HCT116 (cell line): ENCODE measurements at regions not wholly inside any gene's neighbourhood (a gene's known extent, or its start where the extent isn't known, plus 50 kb on each side); places are given as distances from the start of the nearest gene placed in this dataset.

Experiments
- ATAC-seq: fragments of 200-7000 bp; cut with Tn5 transposase; 2 replicates; pipeline ENCODE4 v1.9.1; 2020; ENCODE audit warnings: mild to moderate bottlenecking, moderate library complexity
- BruUV-seq: library from RNA; stranded (reverse); fragments of 400-500 nt; replicated peaks from 2 replicates; lab custom pipeline; 2021; lab: Mats Ljungman, UMichigan
- CTCF ChIA-PET: fragments of 300-600 bp; sonication (Branson Sonifier 250); formaldehyde crosslinking; loops from one replicate; lab custom pipeline; 2021; ENCODE audit warnings: antibody characterized with exemption; lab: Charles Lee
- POLR2A ChIA-PET: fragments of 300-600, 350-600 bp; sonication (Branson Sonifier 250); formaldehyde crosslinking; loops from one replicate; lab custom pipeline; 2021; ENCODE audit warnings: antibody characterized with exemption; lab: Charles Lee
- RAD21 ChIA-PET, 2 experiments: fragments of 300-600 bp; sonication (Branson Sonifier 250); formaldehyde crosslinking; loops; one replicate each; lab custom pipeline; 2023; ENCODE audit warnings: low total read pairs in 2 of 2; ENCODE audit not compliant: uncharacterized antibody in 2 of 2, unreplicated experiment in 2 of 2, low non-redundant PET in 1 of 2; lab: Charles Lee
- DNase-seq: peaks from one replicate; pipeline ENCODE4 v3.0.0-alpha.2; 2010; ENCODE audit warnings: low read depth, low spot score
- H2AFZ ChIP-seq: fragments of 200-600 bp; shearing (Covaris generic), sonication (generic); 2 replicates; pipeline ENCODE4 v1.6.1; 2017; ENCODE audit warnings: low read depth, mixed run types, mixed read lengths, antibody characterized with exemption, low read length; ENCODE audit not compliant: poor library complexity, severe bottlenecking
- H3K27ac ChIP-seq: 2 replicates; pipeline ENCODE4 v1.5.1; 2012; ENCODE audit warnings: low read depth, low read length
- H3K27me3 ChIP-seq: fragments of 200-600 bp; sonication (generic); 2 replicates; pipeline ENCODE4 v1.6.1; 2016; ENCODE audit warnings: mixed run types, low read length, mixed read lengths; ENCODE audit not compliant: insufficient read depth
- H3K36me3 ChIP-seq, 2 experiments: fragments of 200-500 bp in 1 of 2; fragments of 200-600 bp in 1 of 2; sonication (Bioruptor generic) in 1 of 2; sonication (generic) in 1 of 2; 2 replicates each; pipeline versions ENCODE4 v1.5.1 to v1.6.1; 2014 to 2016; ENCODE audit warnings: low read length in 2 of 2, inconsistent platforms in 1 of 2, mixed read lengths in 1 of 2, mixed run types in 1 of 2; ENCODE audit not compliant: insufficient read depth in 2 of 2, control insufficient read depth in 1 of 2
- H3K4me1 ChIP-seq, 2 experiments: fragments of 200-600 bp in 1 of 2; sonication (generic) in 1 of 2; 2 replicates each; pipeline versions ENCODE4 v1.5.1 to v1.6.1; 2012 to 2017; ENCODE audit warnings: low read length in 2 of 2, inconsistent platforms in 1 of 2, mild to moderate bottlenecking in 1 of 2, mixed read lengths in 1 of 2, mixed run types in 1 of 2, moderate library complexity in 1 of 2; ENCODE audit not compliant: insufficient read depth in 2 of 2, control insufficient read depth in 1 of 2
- H3K4me2 ChIP-seq: fragments of 200-600 bp; sonication (generic); 2 replicates; pipeline ENCODE4 v1.6.1; 2017; ENCODE audit warnings: mixed run types, low read length, mixed read lengths
- H3K4me3 ChIP-seq, 2 experiments: fragments of 200-600 bp in 1 of 2; sonication (generic) in 1 of 2; replicated peaks in 1 of 2; 2 replicates each; pipeline ENCODE4 v1.5.1; 2011 to 2016; ENCODE audit warnings: low read length in 2 of 2, control low read depth in 1 of 2, low read depth in 1 of 2, mild to moderate bottlenecking in 1 of 2, mixed read lengths in 1 of 2, mixed run types in 1 of 2
- H3K79me2 ChIP-seq: fragments of 200-600 bp; sonication (generic); 2 replicates; pipeline ENCODE4 v1.6.1; 2017; ENCODE audit warnings: mild to moderate bottlenecking, mixed run types, low read length, moderate library complexity, mixed read lengths; ENCODE audit not compliant: insufficient read depth
- H3K9ac ChIP-seq: fragments of 200-600 bp; sonication (generic); 2 replicates; pipeline ENCODE4 v1.6.1; 2016; ENCODE audit warnings: low read length, mixed read lengths
- H3K9me2 ChIP-seq: fragments of 200-600 bp; sonication (generic), shearing (Covaris generic); 2 replicates; pipeline ENCODE4 v1.6.1; 2017; ENCODE audit warnings: mixed run types, mild to moderate bottlenecking, moderate library complexity; ENCODE audit not compliant: insufficient read depth
- H3K9me3 ChIP-seq, 2 experiments: fragments of 200-500 bp in 1 of 2; fragments of 200-600 bp in 1 of 2; sonication (Bioruptor generic) in 1 of 2; sonication (generic) in 1 of 2; 2 replicates each; pipeline ENCODE4 v1.6.1; 2014 to 2017; ENCODE audit warnings: low read length in 2 of 2, mixed read lengths in 2 of 2, inconsistent platforms in 1 of 2, low read depth in 1 of 2, mild to moderate bottlenecking in 1 of 2, mixed run types in 1 of 2, moderate library complexity in 1 of 2; ENCODE audit not compliant: control insufficient read depth in 1 of 2, insufficient read depth in 1 of 2
- H4K20me1 ChIP-seq: fragments of 200-600 bp; sonication (generic), shearing (Covaris generic); 2 replicates; pipeline ENCODE4 v1.6.1; 2017; ENCODE audit warnings: mixed run types, mild to moderate bottlenecking, moderate library complexity; ENCODE audit not compliant: insufficient read depth
- ATF3 ChIP-seq: IDR thresholded peaks from 2 replicates; pipeline ENCODE4 v1.6.1; 2012
- CBX3 ChIP-seq: IDR thresholded peaks from 2 replicates; pipeline ENCODE4 v1.6.1; 2012; ENCODE audit warnings: low read depth
- CEBPB ChIP-seq: IDR thresholded peaks from 2 replicates; pipeline ENCODE4 v1.6.1; 2012; ENCODE audit warnings: low read depth
- CTCF ChIP-seq, 3 experiments: fragments of 200-600 bp in 1 of 3; sonication (generic) in 1 of 3; IDR thresholded peaks in 2 of 3; conservative IDR thresholded peaks in 1 of 3; 2 replicates each; pipeline ENCODE4 v1.5.1; 2012 to 2017; ENCODE audit warnings: low read depth in 2 of 3, low read length in 2 of 3, antibody characterized with exemption in 1 of 3, borderline replicate concordance in 1 of 3, control low read depth in 1 of 3, mild to moderate bottlenecking in 1 of 3, mixed read lengths in 1 of 3, mixed run types in 1 of 3, moderate library complexity in 1 of 3; ENCODE audit not compliant: insufficient read depth in 1 of 3
- EGR1 ChIP-seq: IDR thresholded peaks from 2 replicates; pipeline ENCODE4 v1.6.1; 2012; ENCODE audit warnings: low read depth
- ELF1 ChIP-seq: IDR thresholded peaks from 2 replicates; pipeline ENCODE4 v1.6.1; 2012; ENCODE audit warnings: low read depth, borderline replicate concordance
- EZH2 ChIP-seq: fragments of 200-600 bp; sonication (generic); IDR thresholded peaks from 2 replicates; pipeline ENCODE4 v1.6.1; 2017; ENCODE audit warnings: antibody characterized with exemption, mixed run types
- EZH2phosphoT487 ChIP-seq: fragments of 200-600 bp; IDR thresholded peaks from 2 replicates; pipeline ENCODE4 v1.6.1; 2018; ENCODE audit warnings: antibody characterized with exemption, borderline replicate concordance
- FOSL1 ChIP-seq: IDR thresholded peaks from 2 replicates; pipeline ENCODE4 v1.6.1; 2012; ENCODE audit warnings: low read depth
- JUND ChIP-seq: IDR thresholded peaks from 2 replicates; pipeline ENCODE4 v1.6.1; 2012
- MAX ChIP-seq: IDR thresholded peaks from 2 replicates; pipeline ENCODE4 v1.6.1; 2012
- POLR2A ChIP-seq: IDR thresholded peaks from 2 replicates; pipeline ENCODE4 v1.7.0; 2011; ENCODE audit warnings: borderline replicate concordance; ENCODE audit not compliant: insufficient read depth, insufficient read length; ENCODE audit errors: extremely low read depth
- POLR2AphosphoS5 ChIP-seq: IDR thresholded peaks from 2 replicates; pipeline ENCODE4 v1.6.1; 2011; ENCODE audit warnings: mild to moderate bottlenecking, low read depth, low read length, moderate library complexity
- RAD21 ChIP-seq: IDR thresholded peaks from 2 replicates; pipeline ENCODE4 v1.6.1; 2012; ENCODE audit warnings: low read depth, mild to moderate bottlenecking
- REST ChIP-seq: IDR thresholded peaks from 2 replicates; pipeline ENCODE4 v1.6.1; 2012; ENCODE audit warnings: low read depth
- SRF ChIP-seq: IDR thresholded peaks from 2 replicates; pipeline ENCODE4 v1.6.1; 2012; ENCODE audit warnings: low read depth
- TCF7L2 ChIP-seq: IDR thresholded peaks from 2 replicates; pipeline ENCODE4 v1.7.0; 2011; ENCODE audit warnings: borderline replicate concordance, inconsistent platforms; ENCODE audit not compliant: insufficient read depth, insufficient read length; ENCODE audit errors: extremely low read depth
- YY1 ChIP-seq: IDR thresholded peaks from 2 replicates; pipeline ENCODE4 v1.6.1; 2011; ENCODE audit warnings: low read length, low read depth, moderate library complexity, mild to moderate bottlenecking; ENCODE audit not compliant: insufficient replicate concordance; ENCODE audit errors: extremely low read depth
- ZBTB33 ChIP-seq: IDR thresholded peaks from 2 replicates; pipeline ENCODE4 v1.6.1; 2011; ENCODE audit warnings: mild to moderate bottlenecking, low read length, moderate library complexity; ENCODE audit not compliant: insufficient replicate concordance; ENCODE audit errors: extremely low read depth
- ZNF274 ChIP-seq: fragments of 200-500 bp; sonication (Bioruptor generic); IDR thresholded peaks from 2 replicates; pipeline ENCODE4 v1.6.1; 2014; ENCODE audit warnings: mild to moderate bottlenecking, low read depth, low read length, inconsistent platforms
- intact Hi-C: fragments of 100-400 bp; cut with micrococcal nuclease; formaldehyde crosslinking; loops from 2 replicates; pipeline ENCODE4 v1.10.0; 2022

- no peaks in the 10 kb centered on the region for H3K9me3 ChIP-seq
- H3K4me2 ChIP-seq, result no peak overlapping the region
- H3K27me3 ChIP-seq, result no peaks in the 10 kb centered on the region
- TF ChIP-seq CTCF (IDR thresholded peaks at IDR 0.05 in 2 of 3, conservative IDR thresholded peaks at IDR 0.05 in 1 of 3; ENCODE audit: borderline replicate concordance in 1 of 3, insufficient read depth in 1 of 3, low read depth in 2 of 3, low read length in 2 of 3) (no peak), JUND (no peak), ELF1 (no peak), FOSL1 (no peak), SRF (no peak), YY1 (no peak), POLR2A (no peak), EZH2 (no peak), ATF3 (no peak), ZBTB33 (no peak), EGR1 (no peak), TCF7L2 (no peak), MAX (no peak), CEBPB (no peak), RAD21 (no peak), CBX3 (no peak), POLR2AphosphoS5 (no peak), EZH2phosphoT487 (no peak), REST (no peak), ZNF274 (no peak)
- no TSS peak for BruUV-seq
- H3K4me1 ChIP-seq, result peaks cover 0 to 6% of the 10 kb centered on the region in 2 experiments; a peak in 1 of 4 replicates
- no peak overlapping the region for H2AFZ ChIP-seq
- no peaks in the 10 kb centered on the region for H3K79me2 ChIP-seq
- ChIA-PET RAD21 (no interaction called here), CTCF (no interaction called here), POLR2A (no interaction called here)
- no peak for DNase-seq
- intact Hi-C loops, result no loop called here
- no peaks in the 10 kb centered on the region for H3K36me3 ChIP-seq
- no peak overlapping the region for H3K27ac ChIP-seq
- ATAC-seq, result no peak
- no peaks in the 10 kb centered on the region for H4K20me1 ChIP-seq
- H3K4me3 ChIP-seq, result no peak overlapping the region
- H3K9me2 ChIP-seq, result no peaks in the 10 kb centered on the region
- no peak overlapping the region for H3K9ac ChIP-seq
Observed at GRCh38 chr7:83778073-83778443, 129.1 kb upstream of the SEMA3E start.
